BLaER1 (cell line): ENCODE measurements at regions not wholly inside any gene's neighbourhood (a gene's known extent, or its start where the extent isn't known, plus 50 kb on each side); places are given as distances from the start of the nearest gene placed in this dataset.

ENCODE experiments used
- H3K27ac ChIP-seq: shearing (Covaris generic); formaldehyde crosslinking; 2 replicates; pipeline ENCODE4 v1.8.1; 2022
- H3K27me3 ChIP-seq: shearing (Covaris generic); formaldehyde crosslinking; 2 replicates; pipeline ENCODE4 v1.8.1; 2022
- H3K36me3 ChIP-seq: shearing (Covaris generic); formaldehyde crosslinking; 2 replicates; pipeline ENCODE4 v1.8.1; 2022
- H3K4me1 ChIP-seq: shearing (Covaris generic); formaldehyde crosslinking; 2 replicates; pipeline ENCODE4 v1.8.1; 2022
- H3K4me2 ChIP-seq: shearing (Covaris generic); formaldehyde crosslinking; 2 replicates; pipeline ENCODE4 v1.8.1; 2022
- H3K4me3 ChIP-seq: shearing (Covaris generic); formaldehyde crosslinking; 2 replicates; pipeline ENCODE4 v1.8.1; 2022
- H3K9ac ChIP-seq: shearing (Covaris generic); formaldehyde crosslinking; 2 replicates; pipeline ENCODE4 v1.8.1; 2022
- H3K9me3 ChIP-seq: shearing (Covaris generic); formaldehyde crosslinking; 2 replicates; pipeline ENCODE4 v1.8.1; 2022
- H4K20me1 ChIP-seq: shearing (Covaris generic); formaldehyde crosslinking; 2 replicates; pipeline ENCODE4 v1.8.1; 2022
- Cebpa-rat ChIP-seq: shearing (Covaris generic); IDR thresholded peaks from 2 replicates; pipeline ENCODE4 v1.8.1; 2022

- H3K9ac ChIP-seq: 0 out of 2 replicates have a peak overlapping the region, but pooled peaks have one; percentile 8
- H3K4me2 ChIP-seq: peak overlapping the region; percentile 74
- H3K4me3 ChIP-seq: no peak overlapping the region
- no peaks in the 10 kb centered on the region for H4K20me1 ChIP-seq
- H3K36me3 ChIP-seq: no peaks in the 10 kb centered on the region
- no peak overlapping the region for H3K27ac ChIP-seq
- H3K9me3 ChIP-seq: no peaks in the 10 kb centered on the region
- H3K27me3 ChIP-seq: no peaks in the 10 kb centered on the region
- TF ChIP-seq Cebpa-rat: no peak
- peaks cover 17% of the 10 kb centered on the region for H3K4me1 ChIP-seq
Observed at GRCh38 chr11:119853581-119854360, 124.8 kb upstream of the NECTIN1 start.

GRCh38 chr11:119852741-119853140 is 123.7 kb upstream of the NECTIN1 start:
- peaks cover 17% of the 10 kb centered on the region for H3K4me1 ChIP-seq
- H3K4me3 ChIP-seq: no peak overlapping the region
- no peaks in the 10 kb centered on the region for H3K27me3 ChIP-seq

GRCh38 chr11:119850822-119851409 is 121.9 kb upstream of the NECTIN1 start:
- H3K36me3 ChIP-seq: no peaks in the 10 kb centered on the region
- no peak overlapping the region for H3K27ac ChIP-seq
- no peak overlapping the region for H3K4me3 ChIP-seq
- peaks cover 17% of the 10 kb centered on the region for H3K4me1 ChIP-seq
- H4K20me1 ChIP-seq: no peaks in the 10 kb centered on the region
- H3K4me2 ChIP-seq: no peak overlapping the region
- H3K9me3 ChIP-seq: no peaks in the 10 kb centered on the region; the same call in 1 of the 2 replicates
- TF ChIP-seq Cebpa-rat: no peak
- H3K9ac ChIP-seq: no peak overlapping the region
- H3K27me3 ChIP-seq: no peaks in the 10 kb centered on the region

More at GRCh38 chr11:119852741-119853140, 123.7 kb upstream of the NECTIN1 start:
- H3K27ac ChIP-seq: no peak overlapping the region
- H3K9ac ChIP-seq: no peak overlapping the region
- no peaks in the 10 kb centered on the region for H4K20me1 ChIP-seq
- H3K9me3 ChIP-seq: no peaks in the 10 kb centered on the region
- H3K36me3 ChIP-seq: no peaks in the 10 kb centered on the region
- no peak overlapping the region for H3K4me2 ChIP-seq
- no peak for TF ChIP-seq Cebpa-rat

GRCh38 chr11:119849872-119850271 is 120.9 kb upstream of the NECTIN1 start:
- Histone ChIP-seq H3K27me3 (no peaks in the 10 kb centered on the region), H3K9me3 (no peaks in the 10 kb centered on the region; the same call in 1 of the 2 replicates), H3K27ac (no peak overlapping the region), H3K4me2 (no peak overlapping the region), H3K36me3 (no peaks in the 10 kb centered on the region), H3K4me3 (no peak overlapping the region), H3K9ac (no peak overlapping the region), H4K20me1 (no peaks in the 10 kb centered on the region), H3K4me1 (peaks cover 9% of the 10 kb centered on the region)
- no peak for TF ChIP-seq Cebpa-rat

GRCh38 chr11:119847853-119848252 is 118.9 kb upstream of the NECTIN1 start:
- Histone ChIP-seq H3K27ac (no peak overlapping the region), H3K27me3 (no peaks in the 10 kb centered on the region), H3K4me1 (no peaks in the 10 kb centered on the region), H3K4me3 (no peak overlapping the region), H3K4me2 (no peak overlapping the region), H3K36me3 (no peaks in the 10 kb centered on the region), H3K9me3 (no peaks in the 10 kb centered on the region; the same call in 1 of the 2 replicates), H4K20me1 (no peaks in the 10 kb centered on the region), H3K9ac (no peak overlapping the region)
- no peak for TF ChIP-seq Cebpa-rat

- Histone ChIP-seq H3K4me2 (no peak overlapping the region), H4K20me1 (no peaks in the 10 kb centered on the region), H3K4me1 (no peaks in the 10 kb centered on the region), H3K27me3 (no peaks in the 10 kb centered on the region), H3K9me3 (no peaks in the 10 kb centered on the region; the same call in 1 of the 2 replicates), H3K9ac (no peak overlapping the region), H3K36me3 (no peaks in the 10 kb centered on the region), H3K27ac (no peak overlapping the region), H3K4me3 (no peak overlapping the region)
- TF ChIP-seq Cebpa-rat: no peak
Observed at GRCh38 chr11:119846374-119846773, 117.4 kb upstream of the NECTIN1 start.

- Histone ChIP-seq H3K9me3 (no peaks in the 10 kb centered on the region; the same call in 1 of the 2 replicates), H3K4me2 (no peak overlapping the region), H3K4me3 (no peak overlapping the region), H3K27ac (no peak overlapping the region), H4K20me1 (no peaks in the 10 kb centered on the region), H3K27me3 (no peaks in the 10 kb centered on the region), H3K4me1 (no peaks in the 10 kb centered on the region), H3K36me3 (no peaks in the 10 kb centered on the region), H3K9ac (no peak overlapping the region)
- no peak for TF ChIP-seq Cebpa-rat
Observed at GRCh38 chr11:119845756-119846155, 116.8 kb upstream of the NECTIN1 start.

GRCh38 chr11:119845305-119845704 is 116.3 kb upstream of the NECTIN1 start:
- no peaks in the 10 kb centered on the region for H3K27me3 ChIP-seq
- no peaks in the 10 kb centered on the region for H3K36me3 ChIP-seq
- H3K4me2 ChIP-seq: no peak overlapping the region
- no peaks in the 10 kb centered on the region; the same call in 1 of the 2 replicates for H3K9me3 ChIP-seq
- no peak overlapping the region for H3K4me3 ChIP-seq
- no peaks in the 10 kb centered on the region for H3K4me1 ChIP-seq
- H3K9ac ChIP-seq: no peak overlapping the region
- H4K20me1 ChIP-seq: no peaks in the 10 kb centered on the region
- H3K27ac ChIP-seq: no peak overlapping the region
- no peak for TF ChIP-seq Cebpa-rat

GRCh38 chr11:119844808-119845207 is 115.8 kb upstream of the NECTIN1 start:
- H3K27ac ChIP-seq: no peak overlapping the region
- H3K4me3 ChIP-seq: no peak overlapping the region
- H3K9ac ChIP-seq: no peak overlapping the region
- H3K4me1 ChIP-seq: no peaks in the 10 kb centered on the region
- TF ChIP-seq Cebpa-rat: no peak
- no peaks in the 10 kb centered on the region for H3K27me3 ChIP-seq
- no peak overlapping the region for H3K4me2 ChIP-seq
- H3K9me3 ChIP-seq: no peaks in the 10 kb centered on the region; the same call in 1 of the 2 replicates
- H3K36me3 ChIP-seq: no peaks in the 10 kb centered on the region
- H4K20me1 ChIP-seq: no peaks in the 10 kb centered on the region

- H3K27me3 ChIP-seq: no peaks in the 10 kb centered on the region
- H3K27ac ChIP-seq: no peak overlapping the region
- no peak for TF ChIP-seq Cebpa-rat
- H3K36me3 ChIP-seq: no peaks in the 10 kb centered on the region
- no peaks in the 10 kb centered on the region for H3K4me1 ChIP-seq
- no peaks in the 10 kb centered on the region; the same call in 1 of the 2 replicates for H3K9me3 ChIP-seq
- H3K9ac ChIP-seq: no peak overlapping the region
- no peak overlapping the region for H3K4me3 ChIP-seq
- no peaks in the 10 kb centered on the region for H4K20me1 ChIP-seq
- H3K4me2 ChIP-seq: no peak overlapping the region
Observed at GRCh38 chr11:119843877-119844276, 114.9 kb upstream of the NECTIN1 start.
